RWPE1 (cell line): ENCODE measurements at regions not wholly inside any gene's neighbourhood (a gene's known extent, or its start where the extent isn't known, plus 50 kb on each side); places are given as distances from the start of the nearest gene placed in this dataset.

Experiments used
- CTCF ChIA-PET: fragments of 350-600 bp; sonication (Branson Sonifier 250); formaldehyde crosslinking; extraction: SDS; loops from one replicate; lab custom pipeline; 2021; lab: Yijun Ruan, JAX
- POLR2A ChIA-PET: fragments of 400-600 bp; formaldehyde crosslinking; extraction: SDS; loops from one replicate; lab custom pipeline; 2020; ENCODE audit warnings: antibody characterized with exemption; ENCODE audit not compliant: low non-redundant PET; lab: Yijun Ruan, JAX
- DNase-seq: peaks from one replicate; pipeline ENCODE4 v3.0.0; 2012; ENCODE audit warnings: low spot score
- H3K27ac ChIP-seq: fragments of 450-650 bp; 2 replicates; pipeline ENCODE4 v1.5.1; 2017
- CTCF ChIP-seq: fragments of 450-650 bp; conservative IDR thresholded peaks from 2 replicates; pipeline ENCODE4 v1.5.1; 2017; ENCODE audit warnings: low read depth, mild to moderate bottlenecking

- no peak overlapping the region for H3K27ac ChIP-seq
- POLR2A ChIA-PET: no interaction called here
- no peak for TF ChIP-seq CTCF
- no peak for DNase-seq
- CTCF ChIA-PET: no interaction called here
Measured at GRCh38 chr21:38134084-38134873, 122.5 kb upstream of the KCNJ15 start.

DNA sequence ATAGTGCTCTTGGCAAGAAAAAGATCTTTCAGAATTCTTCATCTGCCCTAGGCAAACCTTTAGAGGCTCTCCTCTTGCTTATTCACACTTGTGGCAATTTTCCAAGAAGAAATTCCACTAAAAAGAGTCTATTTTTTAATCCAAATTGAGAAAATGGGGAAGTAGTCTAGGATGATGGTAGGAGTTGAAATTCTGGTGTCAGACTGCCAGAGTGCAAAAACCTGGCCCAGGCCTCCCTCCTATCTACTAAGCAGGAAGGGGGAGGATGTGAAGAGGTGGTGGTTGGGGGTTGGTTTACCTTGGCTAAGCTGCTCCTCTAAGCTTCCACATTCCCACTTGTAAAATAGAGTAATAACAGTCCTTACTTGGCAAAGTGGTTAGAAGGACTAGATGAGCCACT lies 120.6 kb upstream of the KCNJ15 start:
- ChIA-PET POLR2A (no interaction called here), CTCF (no interaction called here)
- TF ChIP-seq CTCF: no peak
- H3K27ac ChIP-seq: no peak overlapping the region; the same call in 1 of the 2 replicates
- DNase-seq: peak; percentile 20

GRCh38 chr21:38139380-38140168 lies 117.2 kb upstream of the KCNJ15 start:
- CTCF ChIA-PET: interaction anchor here (0.6 to 1.7 kb wide), 6 partner anchors 13 to 258 kb away, joined by 3 to 9 read pairs (median 4); no protein-coding TSS in a partner anchor
- H3K27ac ChIP-seq: peak overlapping the region; percentile 82
- no peak for TF ChIP-seq CTCF
- DNase-seq: peak; percentile 85
- POLR2A ChIA-PET: no interaction called here

DNA sequence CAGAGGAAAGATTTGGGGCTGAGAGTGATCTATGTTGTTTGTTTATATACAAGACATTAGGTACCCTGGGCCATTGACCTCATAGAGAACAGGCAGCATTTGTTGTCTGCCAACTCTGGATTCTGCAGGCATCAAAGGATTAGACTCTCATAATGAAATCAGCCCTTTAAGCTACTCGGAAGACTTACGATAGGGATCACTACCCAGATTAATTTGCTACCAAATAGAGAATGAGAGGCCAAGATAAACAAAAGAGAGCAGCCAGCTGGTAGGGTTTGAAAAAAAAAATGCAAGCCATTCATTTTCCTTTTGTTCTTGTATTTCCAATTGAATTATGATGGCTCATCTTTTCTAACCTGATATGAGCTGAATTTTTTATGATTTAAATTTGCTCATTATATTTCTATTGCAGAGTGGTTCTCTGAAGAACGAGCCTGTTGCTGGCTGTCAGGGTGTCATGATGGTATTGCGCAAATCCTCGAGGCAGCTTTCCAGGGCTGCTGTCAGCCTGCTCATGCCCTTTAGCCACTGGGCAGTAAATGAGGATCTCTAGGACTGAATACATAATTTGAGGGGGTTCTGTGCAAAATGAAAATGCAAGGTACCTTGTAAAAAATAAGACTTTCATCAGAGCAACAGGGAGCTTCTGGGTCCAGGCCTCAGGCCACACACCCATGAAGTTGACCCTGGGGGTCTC lies 116.4 kb upstream of the KCNJ15 start:
- peak overlapping the region; percentile 82 for H3K27ac ChIP-seq
- peak; percentile 26 for DNase-seq
- CTCF ChIA-PET: interaction anchor here (0.5 to 1.7 kb wide), 6 partner anchors 19 to 258 kb away, joined by 3 to 7 read pairs (median 3); no protein-coding TSS in a partner anchor
- TF ChIP-seq CTCF: no peak
- POLR2A ChIA-PET: no interaction called here

DNA sequence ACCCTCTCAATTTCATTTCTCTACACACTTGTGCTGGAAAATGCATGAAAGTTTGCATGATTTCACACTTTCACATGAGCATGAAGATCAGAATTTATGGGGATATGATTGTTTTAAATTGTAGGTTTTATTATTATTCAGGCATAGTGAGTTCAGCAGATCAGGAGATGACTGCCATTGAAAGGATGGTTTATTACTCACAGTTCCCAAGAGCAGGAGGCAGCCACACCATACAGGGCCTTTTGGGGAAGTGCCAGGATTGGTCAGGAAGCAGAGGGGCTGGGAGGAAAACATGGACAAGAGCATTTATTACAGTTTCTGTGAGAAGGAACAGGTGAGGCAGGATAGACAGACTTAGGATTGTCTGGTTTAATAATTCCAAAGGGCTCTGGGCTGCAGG lies 114.6 kb upstream of the KCNJ15 start:
- POLR2A ChIA-PET: no interaction called here
- no peak overlapping the region for H3K27ac ChIP-seq
- no peak for TF ChIP-seq CTCF
- no peak for DNase-seq
- CTCF ChIA-PET: no interaction called here

- H3K27ac ChIP-seq: no peak overlapping the region
- TF ChIP-seq CTCF: no peak
- DNase-seq: no peak
- POLR2A ChIA-PET: no interaction called here
- CTCF ChIA-PET: interaction anchor here (0.6 to 0.7 kb wide), 2 partner anchors 16 to 55 kb away, joined by 3 read pairs; no protein-coding TSS in a partner anchor
Measured at GRCh38 chr21:38144193-38144592, 112.6 kb upstream of the KCNJ15 start.
